IMR-90 (cell line): ENCODE measurements at regions not wholly inside any gene's neighbourhood (a gene's known extent, or its start where the extent isn't known, plus 50 kb on each side); places are given as distances from the start of the nearest gene placed in this dataset.

Source experiments
- ATAC-seq: fragments of 200-7000 bp; cut with Tn5 transposase; 2 replicates; pipeline ENCODE4 v1.9.1; 2020; ENCODE audit warnings: low read depth, mild to moderate bottlenecking, moderate library complexity
- BruUV-seq: library from RNA; stranded (reverse); fragments of 400-500 nt; replicated peaks from 2 replicates; lab custom pipeline; 2021; lab: Mats Ljungman, UMichigan
- CTCF ChIA-PET: fragments of 300-600 bp; formaldehyde crosslinking; extraction: SDS; loops from one replicate; lab custom pipeline; 2021; ENCODE audit warnings: antibody characterized with exemption; lab: Yijun Ruan, JAX
- POLR2A ChIA-PET: fragments of 300-600 bp; sonication (Branson Sonifier 250); formaldehyde crosslinking; loops from one replicate; lab custom pipeline; 2022; ENCODE audit warnings: antibody characterized with exemption; ENCODE audit not compliant: unreplicated experiment; lab: Charles Lee
- DNase-seq: peaks from one replicate; pipeline ENCODE4 v3.0.0; 2013
- H2AFZ ChIP-seq: replicated peaks from 2 replicates; pipeline ENCODE3; 2013; ENCODE audit warnings: low read length, mild to moderate bottlenecking; ENCODE audit not compliant: poor library complexity
- H2AK5ac ChIP-seq: 2 replicates; pipeline ENCODE4 v1.6.1; 2013; ENCODE audit warnings: low read depth, low read length, inconsistent platforms
- H2AK9ac ChIP-seq: replicated peaks from 2 replicates; pipeline ENCODE3; 2013; ENCODE audit warnings: mild to moderate bottlenecking, low read depth, low read length, moderate library complexity; ENCODE audit not compliant: poor library complexity
- H2BK120ac ChIP-seq: 2 replicates; pipeline ENCODE4 v1.6.1; 2013; ENCODE audit warnings: low read depth, low read length, inconsistent platforms
- H2BK15ac ChIP-seq: 3 replicates; pipeline ENCODE4 v1.6.1; 2013; ENCODE audit warnings: low read depth, low read length, inconsistent platforms
- H2BK20ac ChIP-seq: 2 replicates; pipeline ENCODE4 v1.6.1; 2013; ENCODE audit warnings: low read depth, mild to moderate bottlenecking, inconsistent platforms, low read length, moderate library complexity
- H2BK5ac ChIP-seq: 2 replicates; pipeline ENCODE4 v1.6.1; 2013; ENCODE audit warnings: mild to moderate bottlenecking, low read depth, low read length, inconsistent platforms; ENCODE audit not compliant: poor library complexity, severe bottlenecking
- H3K14ac ChIP-seq: replicated peaks from 2 replicates; pipeline ENCODE4 v1.6.1; 2013; ENCODE audit warnings: low read depth, low read length, inconsistent platforms
- H3K18ac ChIP-seq: 2 replicates; pipeline ENCODE4 v1.6.1; 2013; ENCODE audit warnings: low read depth, low read length, control low read depth
- H3K23ac ChIP-seq: 2 replicates; pipeline ENCODE4 v1.6.1; 2013; ENCODE audit warnings: low read depth, low read length, inconsistent platforms
- H3K27ac ChIP-seq: 2 replicates; pipeline ENCODE4 v1.5.1; 2013; ENCODE audit warnings: mild to moderate bottlenecking, control low read depth, low read length; ENCODE audit not compliant: insufficient read depth
- H3K27me3 ChIP-seq: 2 replicates; pipeline ENCODE4 v1.6.1; 2013; ENCODE audit warnings: low read length; ENCODE audit not compliant: control insufficient read depth, insufficient read depth
- H3K36me3 ChIP-seq: 2 replicates; pipeline ENCODE4 v1.6.1; 2013; ENCODE audit warnings: low read length, mixed read lengths; ENCODE audit not compliant: control insufficient read depth, insufficient read depth
- H3K4ac ChIP-seq: 2 replicates; pipeline ENCODE4 v1.6.1; 2013; ENCODE audit warnings: low read depth, low read length, inconsistent platforms
- H3K4me1 ChIP-seq: 2 replicates; pipeline ENCODE4 v1.6.1; 2013; ENCODE audit warnings: low read length, mixed read lengths; ENCODE audit not compliant: control insufficient read depth, insufficient read depth
- H3K4me2 ChIP-seq: 2 replicates; pipeline ENCODE4 v1.6.1; 2013; ENCODE audit warnings: low read depth, mild to moderate bottlenecking, control low read depth, low read length, moderate library complexity
- H3K4me3 ChIP-seq: 2 replicates; pipeline ENCODE4 v1.5.1; 2013; ENCODE audit warnings: low read depth, mild to moderate bottlenecking, control low read depth, low read length, moderate library complexity; ENCODE audit not compliant: insufficient read depth
- H3K56ac ChIP-seq: 2 replicates; pipeline ENCODE4 v1.6.1; 2013; ENCODE audit warnings: low read length, inconsistent platforms; ENCODE audit not compliant: insufficient read depth; ENCODE audit errors: extremely low read depth
- H3K79me1 ChIP-seq, 2 experiments: 2 replicates each; pipeline ENCODE4 v1.6.1; 2013; ENCODE audit warnings: low read length in 2 of 2, inconsistent platforms in 1 of 2, low read depth in 1 of 2
- H3K9ac ChIP-seq: 2 replicates; pipeline ENCODE4 v1.6.1; 2013; ENCODE audit warnings: low read depth, low read length, control low read depth
- H3K9me1 ChIP-seq: 2 replicates; pipeline ENCODE4 v1.6.1; 2013; ENCODE audit warnings: low read length, inconsistent platforms; ENCODE audit not compliant: insufficient read depth
- H3K9me3 ChIP-seq: 2 replicates; pipeline ENCODE4 v1.6.1; 2013; ENCODE audit warnings: low read length; ENCODE audit not compliant: control insufficient read depth, insufficient read depth
- H4K20me1 ChIP-seq: 2 replicates; pipeline ENCODE4 v1.6.1; 2013; ENCODE audit warnings: low read length, inconsistent platforms; ENCODE audit not compliant: insufficient read depth
- H4K5ac ChIP-seq: 2 replicates; pipeline ENCODE4 v1.6.1; 2013; ENCODE audit warnings: mild to moderate bottlenecking, low read depth, low read length, control low read depth
- H4K8ac ChIP-seq, 2 experiments: 2 replicates each; pipeline ENCODE4 v1.6.1; 2013; ENCODE audit warnings: low read depth in 2 of 2, low read length in 2 of 2, control low read depth in 1 of 2, inconsistent platforms in 1 of 2
- H4K91ac ChIP-seq: 2 replicates; pipeline ENCODE4 v1.6.1; 2013; ENCODE audit warnings: low read depth, low read length, inconsistent platforms; ENCODE audit not compliant: insufficient read depth
- BHLHE40 ChIP-seq: fragments of 150-350 bp; IDR thresholded peaks from 2 replicates; pipeline ENCODE4 v1.6.1; 2016; ENCODE audit warnings: mild to moderate bottlenecking, low read depth, low read length
- CEBPB ChIP-seq: IDR thresholded peaks from 2 replicates; pipeline ENCODE4 v1.6.1; 2012; ENCODE audit warnings: low read depth, low read length, improper control_type of control experiment
- CHD1 ChIP-seq: IDR thresholded peaks from 2 replicates; pipeline ENCODE4 v1.6.1; 2012; ENCODE audit warnings: low read depth, low read length, improper control_type of control experiment
- FOS ChIP-seq: fragments of 150-350 bp; IDR thresholded peaks from 2 replicates; pipeline ENCODE4 v1.6.1; 2016; ENCODE audit warnings: low read depth, low read length
- MAFK ChIP-seq: IDR thresholded peaks from 2 replicates; pipeline ENCODE4 v1.6.1; 2012; ENCODE audit warnings: low read depth, low read length, improper control_type of control experiment
- MAZ ChIP-seq: IDR thresholded peaks from 2 replicates; pipeline ENCODE4 v1.6.1; 2012; ENCODE audit warnings: low read depth, mild to moderate bottlenecking, low read length, improper control_type of control experiment, moderate library complexity, borderline replicate concordance
- MXI1 ChIP-seq: IDR thresholded peaks from 2 replicates; pipeline ENCODE4 v1.6.1; 2012; ENCODE audit warnings: low read depth, mild to moderate bottlenecking, low read length, moderate library complexity, borderline replicate concordance
- NFE2L2 ChIP-seq: fragments of 150-350 bp; IDR thresholded peaks from 2 replicates; pipeline ENCODE4 v1.6.1; 2016; ENCODE audit warnings: low read depth, mild to moderate bottlenecking, low read length
- POLR2A ChIP-seq: IDR thresholded peaks from 2 replicates; pipeline ENCODE4 v1.6.1; 2012; ENCODE audit warnings: mild to moderate bottlenecking, low read depth, low read length
- RAD21 ChIP-seq: IDR thresholded peaks from 2 replicates; pipeline ENCODE4 v1.6.1; 2012; ENCODE audit warnings: low read length, improper control_type of control experiment
- RFX5 ChIP-seq: IDR thresholded peaks from 2 replicates; pipeline ENCODE4 v1.8.0; 2012; ENCODE audit warnings: low read depth, mild to moderate bottlenecking, low read length, moderate library complexity
- SMC3 ChIP-seq: fragments of 150-350 bp; IDR thresholded peaks from 2 replicates; pipeline ENCODE4 v1.6.1; 2016; ENCODE audit warnings: low read depth, mild to moderate bottlenecking, antibody characterized with exemption, low read length, moderate library complexity
- USF2 ChIP-seq: fragments of 150-350 bp; IDR thresholded peaks from 2 replicates; pipeline ENCODE4 v1.6.1; 2017; ENCODE audit warnings: mild to moderate bottlenecking, antibody characterized with exemption, low read length, low read depth
- WGBS, 2 experiments: methylation state at CpG; one replicate each; pipeline versions ENCODE4 v1.1.5 to v1.1.7; 2013; ENCODE audit warnings: missing lambda C conversion rate in 2 of 2; ENCODE audit not compliant: insufficient read length in 1 of 2; ENCODE audit errors: extremely low coverage in 2 of 2; 5-methylcytosine and 5-hydroxymethylcytosine counted together
- dilution Hi-C: fragments of 300-500 bp; cut with HindIII; formaldehyde crosslinking; loops from one replicate; pipeline ENCODE4 v1.14.3; 2018; ENCODE audit warnings: low sequenced_read_pairs; ENCODE audit not compliant: unreplicated experiment
- in situ Hi-C: fragments of 300-500 bp; cut with MboI; formaldehyde crosslinking; loops from 3 replicates; pipeline ENCODE4 v1.14.3; 2019; ENCODE audit warnings: low sequenced_read_pairs, inconsistent platforms, mixed read lengths
- intact Hi-C: fragments of 100-400 bp; cut with micrococcal nuclease; formaldehyde crosslinking; loops from 2 replicates; pipeline ENCODE4 v1.10.0; 2022
- TF ChIP-seq, protein P1 (sequence below): conservative IDR thresholded peaks from 2 replicates; pipeline ENCODE4 v1.5.1; 2012; ENCODE audit warnings: mild to moderate bottlenecking, low read depth, low read length, improper control_type of control experiment
- TF ChIP-seq, protein P2 (sequence below): fragments of 150-350 bp; IDR thresholded peaks from 2 replicates; pipeline ENCODE4 v1.6.1; 2016; ENCODE audit warnings: low read depth, mild to moderate bottlenecking, low read length, moderate library complexity, borderline replicate concordance

DNA sequence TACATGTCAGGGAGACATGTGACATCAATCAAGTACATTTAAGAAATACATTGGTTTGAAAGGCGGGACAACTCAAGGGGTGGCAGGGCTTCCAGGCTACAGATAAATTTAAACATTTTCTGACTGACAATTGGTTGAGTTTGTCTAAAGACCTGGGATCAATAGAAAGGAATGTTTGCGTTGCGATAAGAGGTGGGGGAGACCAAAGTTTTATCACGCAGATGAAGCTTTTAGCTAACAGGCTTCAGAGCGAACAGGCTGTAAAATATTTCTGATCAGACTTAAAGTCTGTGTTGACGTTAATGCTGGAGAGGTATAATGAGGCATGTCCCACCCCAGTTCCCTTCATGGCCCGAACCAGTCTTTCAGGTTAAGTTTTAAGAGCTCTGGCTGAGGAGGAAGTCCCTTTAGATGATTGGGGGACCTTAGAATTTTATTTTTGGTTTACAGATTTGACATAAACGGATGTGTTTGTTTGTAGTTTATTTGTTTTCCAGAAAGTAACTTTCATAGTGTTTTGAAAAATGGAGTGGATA is 346.7 kb upstream of the RASGEF1B start:
- in situ Hi-C loops = no loop called here
- CTCF ChIA-PET = no interaction called here
- no peak overlapping the region for H3K4me2 ChIP-seq
- H3K27me3 ChIP-seq = no peaks in the 10 kb centered on the region
- dilution Hi-C loops = no loop called here
- 63% methylated on average over 4 of the region's 8 CpGs; no CpG with 5 or more reads in 1 of the 2 experiments for WGBS, 2 experiments
- H2BK120ac ChIP-seq = no peak overlapping the region
- no peak overlapping the region for H3K14ac ChIP-seq
- no peak overlapping the region for H2BK15ac ChIP-seq
- no peak overlapping the region for H4K5ac ChIP-seq
- no peak overlapping the region for H3K18ac ChIP-seq
- no peak overlapping the region for H2AK5ac ChIP-seq
- ATAC-seq (no peak), DNase-seq (no peak)
- H3K4me1 ChIP-seq = no peaks in the 10 kb centered on the region
- H3K4ac ChIP-seq = no peak overlapping the region
- H2AFZ ChIP-seq = no peak overlapping the region
- H4K8ac ChIP-seq = no peak overlapping the region
- intact Hi-C loops = no loop called here
- no peaks in the 10 kb centered on the region for H3K79me1 ChIP-seq
- H3K9me3 ChIP-seq = no peaks in the 10 kb centered on the region
- no peak overlapping the region for H3K9ac ChIP-seq
- H3K56ac ChIP-seq = no peak overlapping the region
- TF ChIP-seq RFX5 = no peak
- no peak for TF ChIP-seq NFE2L2
- TF ChIP-seq, protein P1, sequence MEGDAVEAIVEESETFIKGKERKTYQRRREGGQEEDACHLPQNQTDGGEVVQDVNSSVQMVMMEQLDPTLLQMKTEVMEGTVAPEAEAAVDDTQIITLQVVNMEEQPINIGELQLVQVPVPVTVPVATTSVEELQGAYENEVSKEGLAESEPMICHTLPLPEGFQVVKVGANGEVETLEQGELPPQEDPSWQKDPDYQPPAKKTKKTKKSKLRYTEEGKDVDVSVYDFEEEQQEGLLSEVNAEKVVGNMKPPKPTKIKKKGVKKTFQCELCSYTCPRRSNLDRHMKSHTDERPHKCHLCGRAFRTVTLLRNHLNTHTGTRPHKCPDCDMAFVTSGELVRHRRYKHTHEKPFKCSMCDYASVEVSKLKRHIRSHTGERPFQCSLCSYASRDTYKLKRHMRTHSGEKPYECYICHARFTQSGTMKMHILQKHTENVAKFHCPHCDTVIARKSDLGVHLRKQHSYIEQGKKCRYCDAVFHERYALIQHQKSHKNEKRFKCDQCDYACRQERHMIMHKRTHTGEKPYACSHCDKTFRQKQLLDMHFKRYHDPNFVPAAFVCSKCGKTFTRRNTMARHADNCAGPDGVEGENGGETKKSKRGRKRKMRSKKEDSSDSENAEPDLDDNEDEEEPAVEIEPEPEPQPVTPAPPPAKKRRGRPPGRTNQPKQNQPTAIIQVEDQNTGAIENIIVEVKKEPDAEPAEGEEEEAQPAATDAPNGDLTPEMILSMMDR = no peak
- no peak for TF ChIP-seq MAZ
- TF ChIP-seq BHLHE40 = no peak
- TF ChIP-seq POLR2A = no peak
- TF ChIP-seq, protein P2, sequence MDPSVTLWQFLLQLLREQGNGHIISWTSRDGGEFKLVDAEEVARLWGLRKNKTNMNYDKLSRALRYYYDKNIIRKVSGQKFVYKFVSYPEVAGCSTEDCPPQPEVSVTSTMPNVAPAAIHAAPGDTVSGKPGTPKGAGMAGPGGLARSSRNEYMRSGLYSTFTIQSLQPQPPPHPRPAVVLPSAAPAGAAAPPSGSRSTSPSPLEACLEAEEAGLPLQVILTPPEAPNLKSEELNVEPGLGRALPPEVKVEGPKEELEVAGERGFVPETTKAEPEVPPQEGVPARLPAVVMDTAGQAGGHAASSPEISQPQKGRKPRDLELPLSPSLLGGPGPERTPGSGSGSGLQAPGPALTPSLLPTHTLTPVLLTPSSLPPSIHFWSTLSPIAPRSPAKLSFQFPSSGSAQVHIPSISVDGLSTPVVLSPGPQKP = no peak
- TF ChIP-seq MAFK = no peak
- no peak for TF ChIP-seq MXI1
- no peak for TF ChIP-seq FOS
- TF ChIP-seq USF2 = no peak
- no peak for TF ChIP-seq CEBPB
- TF ChIP-seq CHD1 = no peak
- no peak for TF ChIP-seq RAD21
- no peak for TF ChIP-seq SMC3
- BruUV-seq = no TSS peak
- no peak overlapping the region for H2BK20ac ChIP-seq
- H4K20me1 ChIP-seq = no peaks in the 10 kb centered on the region
- no peak overlapping the region for H4K91ac ChIP-seq
- no peak overlapping the region for H2AK9ac ChIP-seq
- H2BK5ac ChIP-seq = no peak overlapping the region
- no peak overlapping the region for H3K27ac ChIP-seq
- H3K9me1 ChIP-seq = no peaks in the 10 kb centered on the region
- H3K23ac ChIP-seq = no peak overlapping the region
- no peak overlapping the region for H3K4me3 ChIP-seq
- POLR2A ChIA-PET = interaction anchor here (0.7 kb wide), 1 partner anchor 153 kb away, joined by 3 read pairs; no protein-coding TSS in a partner anchor
- H3K36me3 ChIP-seq = no peaks in the 10 kb centered on the region
